PFSK-1 (cell line): ENCODE measurements at regions not wholly inside any gene's neighbourhood (a gene's known extent, or its start where the extent isn't known, plus 50 kb on each side); places are given as distances from the start of the nearest gene placed in this dataset.

Experiments
- FOXP2 ChIP-seq: optimal IDR thresholded peaks from 2 replicates; pipeline ENCODE3; 2011; ENCODE audit warnings: borderline replicate concordance, control low read depth, inconsistent platforms; ENCODE audit not compliant: insufficient read depth; ENCODE audit errors: extremely low read length, extremely low read depth
- POLR2AphosphoS5 ChIP-seq: IDR thresholded peaks from 2 replicates; pipeline ENCODE4 v1.6.1; 2012; ENCODE audit warnings: low read depth, mild to moderate bottlenecking, control low read depth, low read length, moderate library complexity
- SIN3A ChIP-seq: IDR thresholded peaks from 2 replicates; pipeline ENCODE4 v1.6.1; 2012; ENCODE audit warnings: mild to moderate bottlenecking, low read length, moderate library complexity, borderline replicate concordance; ENCODE audit not compliant: insufficient read depth
- TAF1 ChIP-seq: IDR thresholded peaks from 2 replicates; pipeline ENCODE4 v1.6.1; 2012; ENCODE audit warnings: low read length, control low read depth, borderline replicate concordance; ENCODE audit not compliant: insufficient read depth
- TF ChIP-seq, protein P1 (sequence below), 2 experiments: IDR thresholded peaks; 2 replicates each; pipeline versions ENCODE4 v1.6.1 to v1.8.0; 2011 to 2012; ENCODE audit warnings: low read depth in 2 of 2, low read length in 2 of 2, control low read depth in 1 of 2, inconsistent platforms in 1 of 2, mild to moderate bottlenecking in 1 of 2, moderate library complexity in 1 of 2; ENCODE audit not compliant: insufficient read depth in 1 of 2

DNA sequence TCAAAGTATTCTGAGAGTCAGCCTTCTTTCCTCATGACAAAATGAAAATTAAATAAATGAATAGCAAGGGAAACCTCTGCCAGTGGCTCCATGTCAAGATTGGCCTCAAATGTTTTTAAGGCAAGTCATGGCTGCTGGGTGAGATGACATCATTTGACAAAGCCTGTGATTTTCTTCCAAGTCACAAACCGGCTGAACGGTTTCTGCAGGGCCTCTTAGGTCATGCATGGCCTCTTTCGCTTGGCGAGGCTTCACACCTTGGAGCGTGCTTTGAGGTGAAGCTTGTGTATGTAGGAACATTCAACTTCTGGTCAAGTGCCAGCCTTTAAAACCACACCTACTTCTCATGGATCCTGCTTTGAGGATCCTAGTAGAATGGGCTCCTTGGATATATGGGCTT lies 161.0 kb upstream of the ZNF618 start:
- TF ChIP-seq, protein P1, sequence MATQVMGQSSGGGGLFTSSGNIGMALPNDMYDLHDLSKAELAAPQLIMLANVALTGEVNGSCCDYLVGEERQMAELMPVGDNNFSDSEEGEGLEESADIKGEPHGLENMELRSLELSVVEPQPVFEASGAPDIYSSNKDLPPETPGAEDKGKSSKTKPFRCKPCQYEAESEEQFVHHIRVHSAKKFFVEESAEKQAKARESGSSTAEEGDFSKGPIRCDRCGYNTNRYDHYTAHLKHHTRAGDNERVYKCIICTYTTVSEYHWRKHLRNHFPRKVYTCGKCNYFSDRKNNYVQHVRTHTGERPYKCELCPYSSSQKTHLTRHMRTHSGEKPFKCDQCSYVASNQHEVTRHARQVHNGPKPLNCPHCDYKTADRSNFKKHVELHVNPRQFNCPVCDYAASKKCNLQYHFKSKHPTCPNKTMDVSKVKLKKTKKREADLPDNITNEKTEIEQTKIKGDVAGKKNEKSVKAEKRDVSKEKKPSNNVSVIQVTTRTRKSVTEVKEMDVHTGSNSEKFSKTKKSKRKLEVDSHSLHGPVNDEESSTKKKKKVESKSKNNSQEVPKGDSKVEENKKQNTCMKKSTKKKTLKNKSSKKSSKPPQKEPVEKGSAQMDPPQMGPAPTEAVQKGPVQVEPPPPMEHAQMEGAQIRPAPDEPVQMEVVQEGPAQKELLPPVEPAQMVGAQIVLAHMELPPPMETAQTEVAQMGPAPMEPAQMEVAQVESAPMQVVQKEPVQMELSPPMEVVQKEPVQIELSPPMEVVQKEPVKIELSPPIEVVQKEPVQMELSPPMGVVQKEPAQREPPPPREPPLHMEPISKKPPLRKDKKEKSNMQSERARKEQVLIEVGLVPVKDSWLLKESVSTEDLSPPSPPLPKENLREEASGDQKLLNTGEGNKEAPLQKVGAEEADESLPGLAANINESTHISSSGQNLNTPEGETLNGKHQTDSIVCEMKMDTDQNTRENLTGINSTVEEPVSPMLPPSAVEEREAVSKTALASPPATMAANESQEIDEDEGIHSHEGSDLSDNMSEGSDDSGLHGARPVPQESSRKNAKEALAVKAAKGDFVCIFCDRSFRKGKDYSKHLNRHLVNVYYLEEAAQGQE (IDR thresholded peaks at IDR 0.05; ENCODE audit: insufficient read depth in 1 of 2, low read depth in 2 of 2, low read length in 2 of 2) = no peak
- no peak for TF ChIP-seq POLR2AphosphoS5
- no peak for TF ChIP-seq TAF1
- TF ChIP-seq SIN3A = no peak
- no peak for TF ChIP-seq FOXP2
